HFFc6 (cell line): ENCODE measurements at regions not wholly inside any gene's neighbourhood (a gene's known extent, or its start where the extent isn't known, plus 50 kb on each side); places are given as distances from the start of the nearest gene placed in this dataset.

Experiments
- DNase-seq: peaks from one replicate; pipeline ENCODE4 v3.0.0-alpha.2; 2018
- H3K27ac Mint-ChIP-seq: 2 replicates; pipeline ENCODE4 v1.8.0; 2020; ENCODE audit warnings: mild to moderate bottlenecking, mixed read lengths
- H3K27me3 Mint-ChIP-seq: 2 replicates; pipeline ENCODE4 v1.8.0; 2021; ENCODE audit warnings: mild to moderate bottlenecking, moderate library complexity, mixed read lengths; ENCODE audit not compliant: insufficient read depth
- H3K36me3 Mint-ChIP-seq: 2 replicates; pipeline ENCODE4 v1.8.0; 2021; ENCODE audit warnings: low read depth, mixed read lengths
- H3K4me1 Mint-ChIP-seq: 2 replicates; pipeline ENCODE4 v1.8.0; 2020; ENCODE audit warnings: low read depth, mixed read lengths
- H3K4me3 Mint-ChIP-seq: 2 replicates; pipeline ENCODE4 v1.8.0; 2020; ENCODE audit warnings: mild to moderate bottlenecking, moderate library complexity, mixed read lengths
- H3K9me3 Mint-ChIP-seq: 2 replicates; pipeline ENCODE4 v1.8.0; 2020; ENCODE audit warnings: mild to moderate bottlenecking, mixed read lengths
- TF ChIP-seq, protein P1 (sequence below): fragments of 200-600 bp; sonication (generic); IDR thresholded peaks from 2 replicates; pipeline ENCODE4 v1.5.0; 2021; ENCODE audit warnings: antibody characterized with exemption, mild to moderate bottlenecking

DNA sequence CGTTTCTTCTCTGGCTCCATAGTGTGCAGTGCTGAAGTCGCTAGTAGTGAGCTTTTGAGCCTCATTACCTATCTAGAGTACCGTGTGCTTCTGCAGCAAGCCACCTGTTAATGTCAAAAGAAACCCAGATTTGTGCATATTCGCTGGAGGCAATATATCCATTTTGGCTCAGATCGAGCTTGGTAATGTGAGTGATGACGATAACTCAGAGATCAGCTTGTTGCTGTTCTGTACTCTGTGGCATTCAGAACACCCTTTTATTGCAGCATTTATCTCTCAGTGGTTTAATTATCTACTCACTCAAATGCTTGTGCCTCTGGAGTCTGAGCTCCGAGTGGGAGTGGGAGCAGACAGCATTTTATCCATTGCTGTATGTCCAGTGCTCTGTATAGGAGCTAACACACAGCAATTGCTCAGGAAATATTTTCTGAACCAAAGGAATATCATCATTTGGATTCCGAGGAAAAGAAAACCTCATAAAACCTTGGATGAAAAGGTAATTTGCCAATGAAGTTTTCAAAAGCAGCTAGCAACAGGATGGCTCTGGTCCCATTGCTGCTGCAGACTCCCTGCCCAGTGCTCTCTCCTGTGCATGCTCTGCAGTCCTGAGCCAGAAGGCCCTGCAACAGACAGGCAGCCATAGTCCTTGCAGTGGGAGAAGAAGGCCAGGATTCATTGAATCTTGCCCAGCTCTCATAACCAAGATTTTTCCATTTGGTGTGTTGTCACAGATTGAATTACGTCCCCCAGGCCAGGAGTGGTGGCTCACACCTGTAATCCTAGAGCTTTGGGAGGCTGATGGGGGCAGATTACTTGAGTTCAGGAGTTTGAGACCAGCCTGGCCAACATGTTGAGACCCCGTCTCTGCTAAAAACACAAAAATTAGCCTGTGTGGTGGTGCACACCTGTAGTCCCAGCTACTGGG lies 183.8 kb downstream of the MYCN start:
- TF ChIP-seq, protein P1, sequence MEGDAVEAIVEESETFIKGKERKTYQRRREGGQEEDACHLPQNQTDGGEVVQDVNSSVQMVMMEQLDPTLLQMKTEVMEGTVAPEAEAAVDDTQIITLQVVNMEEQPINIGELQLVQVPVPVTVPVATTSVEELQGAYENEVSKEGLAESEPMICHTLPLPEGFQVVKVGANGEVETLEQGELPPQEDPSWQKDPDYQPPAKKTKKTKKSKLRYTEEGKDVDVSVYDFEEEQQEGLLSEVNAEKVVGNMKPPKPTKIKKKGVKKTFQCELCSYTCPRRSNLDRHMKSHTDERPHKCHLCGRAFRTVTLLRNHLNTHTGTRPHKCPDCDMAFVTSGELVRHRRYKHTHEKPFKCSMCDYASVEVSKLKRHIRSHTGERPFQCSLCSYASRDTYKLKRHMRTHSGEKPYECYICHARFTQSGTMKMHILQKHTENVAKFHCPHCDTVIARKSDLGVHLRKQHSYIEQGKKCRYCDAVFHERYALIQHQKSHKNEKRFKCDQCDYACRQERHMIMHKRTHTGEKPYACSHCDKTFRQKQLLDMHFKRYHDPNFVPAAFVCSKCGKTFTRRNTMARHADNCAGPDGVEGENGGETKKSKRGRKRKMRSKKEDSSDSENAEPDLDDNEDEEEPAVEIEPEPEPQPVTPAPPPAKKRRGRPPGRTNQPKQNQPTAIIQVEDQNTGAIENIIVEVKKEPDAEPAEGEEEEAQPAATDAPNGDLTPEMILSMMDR, result no peak
- Mint-ChIP-seq H3K27me3 (no peaks in the 10 kb centered on the region; the same call in 1 of the 2 replicates), H3K36me3 (peaks cover 7% of the 10 kb centered on the region; the same call in 1 of the 2 replicates), H3K27ac (no peak overlapping the region), H3K4me1 (no peaks in the 10 kb centered on the region), H3K9me3 (peaks cover 48% of the 10 kb centered on the region), H3K4me3 (no peak overlapping the region)
- DNase-seq, result no peak

DNA sequence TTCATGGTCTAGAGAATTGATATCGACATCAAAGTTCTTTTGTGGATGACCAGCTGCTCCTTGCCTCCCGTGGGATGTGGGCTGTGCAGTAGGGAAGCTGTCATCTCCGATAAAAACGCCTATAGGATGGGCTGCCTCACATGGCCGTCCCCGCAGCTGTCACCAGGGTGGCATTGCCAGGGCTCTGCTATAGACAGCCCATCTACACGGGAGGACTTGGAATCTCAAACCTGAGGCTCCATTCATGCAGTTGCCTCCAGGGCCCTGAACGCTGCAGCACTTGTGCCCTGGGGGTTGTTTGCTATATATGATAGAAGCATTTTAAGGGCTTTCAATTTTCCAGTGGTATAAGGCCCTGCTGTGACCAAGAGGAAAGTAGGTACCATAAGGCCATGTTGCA lies 183.1 kb downstream of the MYCN start:
- DNase-seq, result no peak
- TF ChIP-seq, protein P1, result no peak
- no peak overlapping the region for H3K27ac Mint-ChIP-seq
- peaks cover 48% of the 10 kb centered on the region for H3K9me3 Mint-ChIP-seq
- H3K4me1 Mint-ChIP-seq, result no peaks in the 10 kb centered on the region
- H3K4me3 Mint-ChIP-seq, result no peak overlapping the region
- no peaks in the 10 kb centered on the region; the same call in none of the 2 replicates for H3K27me3 Mint-ChIP-seq
- peaks cover 7% of the 10 kb centered on the region; the same call in 1 of the 2 replicates for H3K36me3 Mint-ChIP-seq

DNA sequence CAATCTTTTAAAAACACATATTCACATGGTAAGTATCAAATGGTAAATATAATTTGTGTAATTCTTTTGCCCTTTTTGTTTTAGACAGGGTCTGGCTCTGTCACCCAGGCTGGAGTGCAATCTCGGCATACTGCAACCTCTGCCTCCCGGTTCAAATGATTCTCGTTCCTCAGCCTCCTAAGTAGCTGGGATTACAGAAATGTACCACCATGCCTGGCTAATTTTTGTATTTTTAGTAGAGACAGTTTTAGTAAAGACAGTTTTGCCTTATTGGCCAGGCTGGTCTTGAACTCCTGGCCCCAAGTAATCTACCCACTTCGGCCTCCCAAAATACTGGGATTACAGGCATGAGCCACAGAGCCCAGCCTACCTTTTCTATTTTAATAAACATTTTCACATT lies 182.2 kb downstream of the MYCN start:
- TF ChIP-seq, protein P1, result no peak
- peaks cover 43% of the 10 kb centered on the region for H3K9me3 Mint-ChIP-seq
- no peaks in the 10 kb centered on the region for H3K4me1 Mint-ChIP-seq
- H3K27me3 Mint-ChIP-seq, result no peaks in the 10 kb centered on the region; the same call in none of the 2 replicates
- H3K4me3 Mint-ChIP-seq, result no peak overlapping the region
- no peak overlapping the region for H3K27ac Mint-ChIP-seq
- H3K36me3 Mint-ChIP-seq, result peaks cover 7% of the 10 kb centered on the region; the same call in 1 of the 2 replicates
- DNase-seq, result no peak

DNA sequence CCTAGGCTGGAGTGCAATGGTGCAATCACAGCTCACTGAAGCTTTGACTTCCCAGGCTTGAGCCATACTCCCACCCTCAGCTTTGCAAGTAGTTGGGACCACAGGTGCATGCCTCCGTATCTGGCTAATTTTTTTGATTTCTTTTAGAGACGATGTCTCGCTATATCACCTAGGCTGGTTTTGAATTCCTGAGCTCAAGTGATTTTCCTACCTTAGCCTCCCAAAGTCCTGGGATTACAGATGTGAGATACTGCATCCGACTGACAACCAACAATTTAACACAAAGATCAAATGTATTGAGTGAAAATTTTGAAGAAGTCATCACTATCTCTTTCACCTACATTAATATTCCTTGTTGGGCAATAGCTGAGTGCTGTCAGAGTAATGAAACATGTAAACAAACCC lies 181.6 kb downstream of the MYCN start:
- H3K4me1 Mint-ChIP-seq, result no peaks in the 10 kb centered on the region
- TF ChIP-seq, protein P1, result no peak
- H3K27me3 Mint-ChIP-seq, result no peaks in the 10 kb centered on the region; the same call in none of the 2 replicates
- H3K27ac Mint-ChIP-seq, result no peak overlapping the region
- H3K36me3 Mint-ChIP-seq, result peaks cover 7% of the 10 kb centered on the region; the same call in 1 of the 2 replicates
- H3K4me3 Mint-ChIP-seq, result no peak overlapping the region
- DNase-seq, result no peak
- H3K9me3 Mint-ChIP-seq, result peaks cover 43% of the 10 kb centered on the region

DNA sequence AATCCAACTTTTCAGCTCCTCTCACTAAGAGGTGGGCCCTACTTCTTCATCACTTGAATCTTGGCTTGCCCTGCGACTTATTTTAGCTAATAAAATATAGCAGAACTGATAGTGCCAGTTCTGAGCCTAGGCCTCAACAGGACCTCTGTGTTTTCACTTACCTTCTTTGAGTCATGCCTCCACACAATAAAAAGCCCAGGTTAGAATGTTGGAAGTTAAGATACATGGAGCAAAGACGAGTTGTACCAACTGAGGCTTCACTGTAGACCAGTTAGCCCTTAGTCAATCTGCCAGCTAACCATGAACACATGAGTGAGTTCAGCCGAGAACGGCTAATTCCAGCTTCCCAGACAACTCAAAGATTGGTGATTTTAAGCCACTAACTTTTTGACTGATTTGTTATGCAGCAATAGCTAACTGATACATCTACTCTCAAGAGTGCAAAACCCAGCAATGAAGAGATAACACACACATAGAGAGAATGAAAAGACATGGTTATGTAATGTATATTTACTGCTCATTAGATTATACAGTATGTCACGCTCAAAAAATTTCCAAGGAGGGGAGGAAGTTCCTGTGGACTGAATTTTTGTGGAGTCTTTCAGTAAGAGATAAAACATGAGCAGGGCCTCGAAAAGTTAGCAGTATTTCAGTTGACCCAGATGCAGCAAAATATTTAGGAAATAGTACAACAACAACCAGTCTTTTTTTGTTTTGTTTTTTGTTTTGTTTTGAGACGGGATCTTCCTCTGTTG lies 181.1 kb downstream of the MYCN start:
- peaks cover 37% of the 10 kb centered on the region for H3K9me3 Mint-ChIP-seq
- no peak for DNase-seq
- H3K36me3 Mint-ChIP-seq, result peaks cover 7% of the 10 kb centered on the region; the same call in 1 of the 2 replicates
- H3K27me3 Mint-ChIP-seq, result no peaks in the 10 kb centered on the region; the same call in none of the 2 replicates
- no peak overlapping the region for H3K4me3 Mint-ChIP-seq
- TF ChIP-seq, protein P1, result no peak
- no peak overlapping the region for H3K27ac Mint-ChIP-seq
- no peaks in the 10 kb centered on the region for H3K4me1 Mint-ChIP-seq
